NCI-H2227 treated with DMSO at 0.1 percent for 48 hours (cell line): ENCODE measurements at regions not wholly inside any gene's neighbourhood (a gene's known extent, or its start where the extent isn't known, plus 50 kb on each side); places are given as distances from the start of the nearest gene placed in this dataset.
"Not testable (repeated sequence)": the region's sequence is repeated elsewhere in the genome, so short reads cannot be mapped to it uniquely, and the experiment has no call there.

Experiments
- DNase-seq: peaks from one replicate; lab custom pipeline; 2025; lab: John Stamatoyannopoulos, UW

GRCh38 chr1:172837816-172838679, 179.1 kb downstream of the FASLG start:
- DNase-seq = no peak

DNA sequence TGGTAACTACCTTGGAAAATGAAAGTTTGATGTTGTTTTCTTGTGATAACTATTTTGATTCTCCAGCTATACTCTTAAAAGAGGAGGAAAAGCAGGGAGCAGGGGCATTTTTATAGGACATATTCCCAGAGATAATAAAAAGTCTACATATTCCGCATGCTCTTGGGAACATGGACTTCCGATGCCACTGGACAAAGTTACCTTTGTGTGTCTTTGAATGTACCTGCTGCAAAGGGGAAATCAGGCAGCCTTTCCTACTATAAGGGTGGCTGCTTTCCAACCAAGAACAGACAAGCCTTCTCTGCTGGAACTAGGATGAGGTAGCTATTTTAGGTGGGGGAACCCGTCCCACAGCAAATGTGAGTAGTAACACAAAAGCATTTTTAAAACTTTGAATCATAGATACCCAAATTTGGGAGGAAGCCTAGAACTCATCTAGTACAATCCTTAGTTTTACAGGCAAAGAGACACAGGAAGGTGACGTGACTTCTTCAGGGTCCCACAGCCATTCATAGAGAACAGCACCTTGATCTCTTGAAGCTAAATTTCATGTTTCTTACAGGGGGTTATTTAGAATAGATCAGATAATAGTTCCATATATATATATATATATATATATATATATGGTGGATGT, 179.9 kb downstream of the FASLG start:
- no peak for DNase-seq

GRCh38 chr1:172839639-172840038, 180.7 kb downstream of the FASLG start:
- DNase-seq = not testable (repeated sequence)

GRCh38 chr1:172843444-172843843, 184.5 kb downstream of the FASLG start:
- DNase-seq = no peak

- DNase-seq = no peak
Measured at GRCh38 chr1:172845371-172845770, 186.5 kb downstream of the FASLG start.

- DNase-seq = no peak
Measured at GRCh38 chr1:172845865-172846264, 187.0 kb downstream of the FASLG start.

DNA sequence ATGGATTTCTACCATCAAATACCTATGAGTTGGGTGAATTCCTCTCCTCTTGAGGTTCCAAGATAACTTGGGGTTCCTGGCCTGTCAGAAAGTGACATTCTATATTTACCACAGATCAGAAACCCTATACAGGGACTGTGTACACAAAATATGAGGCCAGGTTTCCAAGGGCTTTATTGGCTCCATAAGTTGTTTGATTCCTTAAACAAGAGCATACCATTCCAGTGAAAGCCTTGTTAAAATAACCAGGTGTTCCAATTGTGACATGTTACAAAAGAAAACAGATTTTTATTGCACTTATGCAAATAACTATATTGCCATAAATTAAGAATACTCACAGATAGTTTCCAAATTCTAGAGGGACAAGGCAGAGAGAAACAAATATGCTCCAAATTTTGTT, 188.9 kb downstream of the FASLG start:
- not testable (repeated sequence) for DNase-seq

GRCh38 chr1:172849653-172850052, 190.8 kb downstream of the FASLG start:
- DNase-seq = no peak

DNA sequence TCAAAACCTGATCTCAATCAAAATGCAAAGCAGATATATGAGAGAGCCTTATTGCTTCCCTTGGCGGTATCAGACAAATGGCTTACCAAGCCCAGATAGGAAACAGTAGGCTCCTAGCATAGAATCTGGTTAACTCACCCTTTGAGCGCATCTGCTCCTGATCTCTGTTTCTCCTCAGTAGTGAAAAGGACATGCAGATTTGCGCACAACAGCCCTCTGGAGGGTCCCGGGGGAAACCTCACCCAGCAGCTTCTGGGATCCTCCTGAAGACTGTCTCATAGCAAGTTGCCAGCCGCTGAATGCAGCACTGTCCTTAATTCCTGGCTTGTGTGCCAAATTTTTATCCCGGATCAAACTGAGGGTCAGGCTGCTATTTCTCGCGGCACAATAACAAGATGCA, 192.2 kb downstream of the FASLG start:
- DNase-seq = no peak

- no peak for DNase-seq
Measured at GRCh38 chr1:172851856-172852255, 193.0 kb downstream of the FASLG start.

- not testable (repeated sequence) for DNase-seq
Measured at GRCh38 chr1:172855983-172856382, 194.8 kb downstream of the TNFSF18 start.

DNA sequence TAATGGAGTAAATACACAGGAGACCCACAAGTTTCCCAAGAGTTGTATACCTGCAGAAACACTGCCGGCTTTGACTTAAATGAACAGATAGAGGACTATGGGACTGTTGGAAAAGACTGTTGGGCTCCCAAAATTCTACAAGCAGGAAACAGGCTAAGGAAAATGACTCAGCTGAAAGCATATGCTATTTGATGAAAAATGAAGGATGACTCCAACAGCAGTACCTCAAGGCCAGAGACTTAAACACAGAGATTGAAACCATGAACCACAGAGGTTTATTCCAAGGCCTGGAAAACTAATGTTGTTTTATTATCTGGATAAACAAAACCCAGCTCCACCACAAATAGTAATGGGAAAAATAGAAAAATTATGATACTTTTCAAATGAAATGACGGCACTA, 187.7 kb downstream of the TNFSF18 start:
- DNase-seq = no peak

DNA sequence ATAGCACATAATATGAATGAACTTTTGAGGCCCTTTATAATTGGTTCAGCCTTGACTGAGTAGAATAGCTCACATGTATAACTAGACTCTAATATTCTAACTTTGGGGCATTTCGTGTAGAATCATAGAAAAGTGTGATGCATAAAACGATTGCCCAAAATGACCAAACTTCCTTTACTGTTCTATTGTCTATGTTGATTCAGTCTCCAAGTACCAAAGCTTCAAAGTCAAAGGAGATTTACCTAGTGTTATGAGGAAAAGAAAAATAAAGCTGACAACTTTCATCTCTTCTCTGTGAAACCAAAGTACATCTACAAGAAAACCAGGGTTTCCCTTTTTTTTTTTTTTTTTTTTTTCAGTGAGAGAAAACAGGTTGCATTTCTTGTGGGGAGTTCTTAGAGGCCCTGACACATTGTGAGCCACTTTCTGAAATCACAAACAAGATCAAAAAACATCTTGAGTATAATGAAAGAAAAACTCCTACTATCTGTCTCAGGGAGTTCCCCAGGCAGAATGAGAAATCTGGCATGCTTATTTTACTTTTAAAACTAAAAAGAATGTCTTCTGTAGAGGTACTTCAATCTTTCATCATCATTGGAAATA, 183.4 kb downstream of the TNFSF18 start:
- no peak for DNase-seq

GRCh38 chr1:172870901-172871606, 179.7 kb downstream of the TNFSF18 start:
- no peak for DNase-seq

GRCh38 chr1:172874950-172875349, 175.8 kb downstream of the TNFSF18 start:
- no peak for DNase-seq

DNA sequence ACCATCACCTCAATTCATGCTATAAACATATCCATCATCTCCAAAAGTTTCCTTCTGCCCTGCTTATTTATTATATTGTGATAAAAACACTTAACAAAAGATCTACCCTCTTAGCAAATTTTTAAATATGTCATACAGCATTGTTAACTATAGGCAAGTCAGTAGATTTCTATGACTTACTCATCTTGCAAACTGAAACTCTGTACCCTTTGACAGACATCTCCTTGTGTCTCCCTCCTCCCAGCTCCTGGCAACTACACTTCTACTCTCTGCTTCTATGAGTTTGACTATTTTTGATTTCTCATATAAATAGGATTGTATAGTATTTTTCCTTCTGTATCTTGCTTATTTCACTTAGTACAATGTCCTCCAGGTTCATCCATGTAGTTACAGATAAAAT, 174.8 kb downstream of the TNFSF18 start:
- DNase-seq = no peak

DNA sequence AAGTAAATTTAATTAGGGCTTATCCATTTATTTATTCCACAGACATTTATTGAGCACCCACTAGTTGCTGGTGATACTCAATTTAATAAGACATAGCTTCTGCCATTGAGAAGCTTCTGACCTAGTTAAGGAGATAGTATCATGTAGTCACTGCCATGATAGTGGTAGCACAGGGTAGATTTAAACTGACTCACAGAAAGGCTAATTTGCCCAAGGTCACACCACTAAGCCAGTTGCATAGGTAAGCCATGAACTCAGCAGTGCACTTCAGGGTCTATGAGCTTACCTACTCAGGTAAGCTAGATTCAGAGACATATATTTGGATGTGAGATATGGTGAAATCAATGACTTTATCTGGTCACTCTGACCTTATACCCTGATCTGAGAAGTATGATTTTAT, 168.4 kb downstream of the TNFSF18 start:
- no peak for DNase-seq

DNA sequence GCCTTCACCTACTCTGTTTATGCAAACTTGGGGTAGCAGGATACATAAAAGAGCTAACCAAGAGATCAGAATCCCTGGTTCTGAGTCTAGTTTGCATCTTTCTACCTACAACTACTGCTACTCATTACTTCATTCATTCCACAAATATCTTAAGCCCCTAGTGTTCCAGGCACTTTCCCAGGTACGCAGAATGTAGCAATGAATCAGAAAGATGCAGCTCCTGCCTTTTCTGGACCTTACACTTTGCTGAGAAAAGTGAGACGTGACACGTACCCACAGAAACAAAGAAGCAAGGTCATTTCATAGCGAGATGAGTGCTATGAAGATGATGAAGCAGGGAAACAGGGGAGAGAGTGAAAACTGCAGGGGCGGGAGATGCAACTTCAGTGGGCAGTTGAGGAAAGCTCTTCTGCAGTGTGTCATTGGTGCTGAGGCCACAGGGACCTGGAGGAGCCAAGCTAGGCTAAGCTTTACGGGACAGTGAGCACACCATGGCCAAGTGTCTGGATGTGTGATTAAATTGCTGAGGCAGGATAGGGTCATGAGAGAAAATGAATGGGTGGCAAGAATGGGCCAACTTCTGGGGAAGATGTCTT, 167.9 kb downstream of the TNFSF18 start:
- no peak for DNase-seq

DNA sequence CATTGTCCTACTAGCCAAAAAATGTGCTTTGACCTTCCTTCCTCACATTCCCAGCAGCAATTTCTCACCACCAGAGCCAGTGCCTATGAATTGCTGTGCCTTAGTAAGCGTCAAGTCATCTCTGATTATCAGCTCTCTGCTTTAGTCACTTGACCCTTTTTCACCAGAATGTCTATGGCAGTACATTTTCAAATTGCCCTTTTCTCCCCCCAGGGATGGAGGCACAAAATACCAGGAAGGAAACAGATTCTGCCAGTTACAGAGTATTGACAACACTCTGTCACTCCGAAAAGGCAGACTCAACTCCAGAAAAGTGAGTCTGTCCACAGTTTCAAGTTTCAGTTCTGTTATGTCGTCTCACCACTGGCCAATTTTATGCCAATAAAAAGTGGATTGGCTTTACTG, 167.4 kb downstream of the TNFSF18 start:
- no peak for DNase-seq

GRCh38 chr1:172883844-172884243, 166.9 kb downstream of the TNFSF18 start:
- DNase-seq = no peak

DNA sequence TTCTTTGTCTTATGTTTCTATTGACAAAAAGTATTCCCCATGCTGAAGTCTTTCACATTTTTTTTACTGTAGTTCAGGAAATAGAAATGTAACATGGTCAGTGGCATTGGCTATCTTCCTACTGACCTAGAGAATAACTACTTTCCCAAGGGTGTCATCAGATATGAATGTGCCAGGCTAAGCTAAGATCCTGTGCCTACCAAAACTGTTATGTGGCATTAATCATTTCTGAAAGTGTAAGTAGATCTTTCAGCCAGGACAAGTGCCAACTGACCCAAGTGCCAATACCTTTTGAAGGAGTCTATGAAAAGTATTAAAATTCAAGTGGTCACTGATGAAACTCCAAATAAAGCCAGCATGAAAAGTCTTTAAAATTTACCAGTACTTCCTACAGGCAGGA, 165.3 kb downstream of the TNFSF18 start:
- no peak for DNase-seq

- no peak for DNase-seq
Measured at GRCh38 chr1:172885971-172886370, 164.8 kb downstream of the TNFSF18 start.
